PFSK-1 (cell line): ENCODE measurements at regions not wholly inside any gene's neighbourhood (a gene's known extent, or its start where the extent isn't known, plus 50 kb on each side); places are given as distances from the start of the nearest gene placed in this dataset.

Experiments
- FOXP2 ChIP-seq: optimal IDR thresholded peaks from 2 replicates; pipeline ENCODE3; 2011; ENCODE audit warnings: borderline replicate concordance, control low read depth, inconsistent platforms; ENCODE audit not compliant: insufficient read depth; ENCODE audit errors: extremely low read length, extremely low read depth
- POLR2AphosphoS5 ChIP-seq: IDR thresholded peaks from 2 replicates; pipeline ENCODE4 v1.6.1; 2012; ENCODE audit warnings: low read depth, mild to moderate bottlenecking, control low read depth, low read length, moderate library complexity
- SIN3A ChIP-seq: IDR thresholded peaks from 2 replicates; pipeline ENCODE4 v1.6.1; 2012; ENCODE audit warnings: mild to moderate bottlenecking, low read length, moderate library complexity, borderline replicate concordance; ENCODE audit not compliant: insufficient read depth
- TAF1 ChIP-seq: IDR thresholded peaks from 2 replicates; pipeline ENCODE4 v1.6.1; 2012; ENCODE audit warnings: low read length, control low read depth, borderline replicate concordance; ENCODE audit not compliant: insufficient read depth
- TF ChIP-seq, protein P1 (sequence below), 2 experiments: IDR thresholded peaks; 2 replicates each; pipeline versions ENCODE4 v1.6.1 to v1.8.0; 2011 to 2012; ENCODE audit warnings: low read depth in 2 of 2, low read length in 2 of 2, control low read depth in 1 of 2, inconsistent platforms in 1 of 2, mild to moderate bottlenecking in 1 of 2, moderate library complexity in 1 of 2; ENCODE audit not compliant: insufficient read depth in 1 of 2

DNA sequence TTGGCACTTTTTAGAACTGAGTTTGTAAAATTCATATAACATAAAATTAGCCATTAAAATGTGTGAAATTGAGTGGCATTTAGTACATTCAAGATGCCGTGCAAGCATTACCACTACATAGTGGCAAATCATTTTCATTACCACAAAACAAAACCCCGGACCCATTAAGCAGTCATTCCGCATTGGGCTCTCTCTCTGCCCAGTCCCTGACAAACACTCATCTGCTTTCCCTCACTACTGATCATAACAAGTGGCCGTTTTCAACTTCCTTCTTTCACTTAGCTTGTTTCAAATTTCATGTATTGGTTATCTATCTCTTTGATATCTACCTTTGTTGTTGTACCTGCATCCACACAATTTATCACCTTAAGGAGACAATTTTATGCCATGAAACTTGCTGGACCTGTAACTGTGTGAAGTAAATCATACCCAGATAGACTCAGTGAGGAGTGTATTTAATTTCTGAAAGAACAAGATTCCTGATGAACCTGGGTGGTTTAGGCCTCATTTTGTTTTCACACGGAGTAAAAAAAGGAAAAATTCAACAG lies 202.1 kb downstream of the OR13H1 start:
- TF ChIP-seq SIN3A: no peak
- TF ChIP-seq, protein P1, sequence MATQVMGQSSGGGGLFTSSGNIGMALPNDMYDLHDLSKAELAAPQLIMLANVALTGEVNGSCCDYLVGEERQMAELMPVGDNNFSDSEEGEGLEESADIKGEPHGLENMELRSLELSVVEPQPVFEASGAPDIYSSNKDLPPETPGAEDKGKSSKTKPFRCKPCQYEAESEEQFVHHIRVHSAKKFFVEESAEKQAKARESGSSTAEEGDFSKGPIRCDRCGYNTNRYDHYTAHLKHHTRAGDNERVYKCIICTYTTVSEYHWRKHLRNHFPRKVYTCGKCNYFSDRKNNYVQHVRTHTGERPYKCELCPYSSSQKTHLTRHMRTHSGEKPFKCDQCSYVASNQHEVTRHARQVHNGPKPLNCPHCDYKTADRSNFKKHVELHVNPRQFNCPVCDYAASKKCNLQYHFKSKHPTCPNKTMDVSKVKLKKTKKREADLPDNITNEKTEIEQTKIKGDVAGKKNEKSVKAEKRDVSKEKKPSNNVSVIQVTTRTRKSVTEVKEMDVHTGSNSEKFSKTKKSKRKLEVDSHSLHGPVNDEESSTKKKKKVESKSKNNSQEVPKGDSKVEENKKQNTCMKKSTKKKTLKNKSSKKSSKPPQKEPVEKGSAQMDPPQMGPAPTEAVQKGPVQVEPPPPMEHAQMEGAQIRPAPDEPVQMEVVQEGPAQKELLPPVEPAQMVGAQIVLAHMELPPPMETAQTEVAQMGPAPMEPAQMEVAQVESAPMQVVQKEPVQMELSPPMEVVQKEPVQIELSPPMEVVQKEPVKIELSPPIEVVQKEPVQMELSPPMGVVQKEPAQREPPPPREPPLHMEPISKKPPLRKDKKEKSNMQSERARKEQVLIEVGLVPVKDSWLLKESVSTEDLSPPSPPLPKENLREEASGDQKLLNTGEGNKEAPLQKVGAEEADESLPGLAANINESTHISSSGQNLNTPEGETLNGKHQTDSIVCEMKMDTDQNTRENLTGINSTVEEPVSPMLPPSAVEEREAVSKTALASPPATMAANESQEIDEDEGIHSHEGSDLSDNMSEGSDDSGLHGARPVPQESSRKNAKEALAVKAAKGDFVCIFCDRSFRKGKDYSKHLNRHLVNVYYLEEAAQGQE (IDR thresholded peaks at IDR 0.05; ENCODE audit: insufficient read depth in 1 of 2, low read depth in 2 of 2, low read length in 2 of 2): no peak
- TF ChIP-seq POLR2AphosphoS5: no peak
- TF ChIP-seq FOXP2: no peak
- no peak for TF ChIP-seq TAF1

- no peak for TF ChIP-seq POLR2AphosphoS5
- TF ChIP-seq SIN3A: no peak
- TF ChIP-seq, protein P1 (IDR thresholded peaks at IDR 0.05; ENCODE audit: insufficient read depth in 1 of 2, low read depth in 2 of 2, low read length in 2 of 2): no peak
- no peak for TF ChIP-seq TAF1
- TF ChIP-seq FOXP2: no peak
Observed at GRCh38 chrX:131746491-131746968, 202.7 kb downstream of the OR13H1 start.

DNA sequence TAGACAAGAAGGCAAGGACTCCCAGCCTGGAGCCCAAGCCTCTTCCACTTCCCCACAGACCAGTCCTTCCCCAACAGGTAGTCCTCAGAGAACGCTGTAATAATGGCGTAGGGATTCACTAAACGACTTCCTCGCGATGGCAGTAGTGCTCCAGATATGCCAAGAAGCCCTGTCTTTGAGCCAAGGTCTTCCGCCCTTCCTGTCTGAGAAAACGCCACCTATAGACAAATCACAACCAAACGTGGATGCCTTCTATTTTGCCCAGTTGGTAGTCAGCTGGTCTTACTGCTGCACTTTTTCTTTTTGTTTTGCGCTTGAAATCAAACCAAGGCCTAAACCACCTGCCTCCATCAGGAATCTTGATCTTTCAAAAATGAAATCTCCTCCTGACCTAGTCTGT lies 203.3 kb downstream of the OR13H1 start:
- TF ChIP-seq FOXP2 (no peak), TAF1 (no peak), SIN3A (no peak), POLR2AphosphoS5 (no peak)
- TF ChIP-seq, protein P1 (IDR thresholded peaks at IDR 0.05; ENCODE audit: insufficient read depth in 1 of 2, low read depth in 2 of 2, low read length in 2 of 2): no peak

- TF ChIP-seq SIN3A (no peak), TAF1 (no peak), POLR2AphosphoS5 (no peak)
- TF ChIP-seq, protein P1 (IDR thresholded peaks at IDR 0.05; ENCODE audit: insufficient read depth in 1 of 2, low read depth in 2 of 2, low read length in 2 of 2): no peak
Observed at GRCh38 chrX:131752493-131753198, 208.8 kb downstream of the OR13H1 start.
